ENCODE measurements at regions not wholly inside any gene's neighbourhood (a gene's known extent, or its start where the extent isn't known, plus 50 kb on each side); places are given as distances from the start of the nearest gene placed in this dataset.

DNA sequence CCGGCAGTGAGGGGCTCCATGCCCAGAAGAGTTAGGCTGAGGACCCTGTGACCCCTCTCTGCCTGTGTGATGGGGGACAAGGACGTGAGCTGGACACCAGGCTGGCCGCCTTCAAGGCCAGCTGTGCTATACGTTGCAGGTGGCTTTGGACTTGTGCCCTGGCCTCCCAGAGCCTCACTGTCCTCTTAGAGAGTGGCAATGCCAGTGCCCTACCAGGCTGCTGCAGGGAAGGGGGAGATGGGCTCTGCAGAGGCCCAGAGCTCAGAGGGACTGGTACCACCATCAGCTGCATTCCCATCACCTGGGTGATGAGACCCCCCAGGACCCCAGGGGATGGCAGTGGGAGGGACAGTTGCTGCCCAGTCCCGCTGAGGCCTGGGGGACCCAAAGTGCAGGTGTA, 90.4 kb upstream of the SHISAL1 start:
- FAIRE-seq (no peak), DNase-seq (ENCODE audit: low spot score) (no peak)

DNA sequence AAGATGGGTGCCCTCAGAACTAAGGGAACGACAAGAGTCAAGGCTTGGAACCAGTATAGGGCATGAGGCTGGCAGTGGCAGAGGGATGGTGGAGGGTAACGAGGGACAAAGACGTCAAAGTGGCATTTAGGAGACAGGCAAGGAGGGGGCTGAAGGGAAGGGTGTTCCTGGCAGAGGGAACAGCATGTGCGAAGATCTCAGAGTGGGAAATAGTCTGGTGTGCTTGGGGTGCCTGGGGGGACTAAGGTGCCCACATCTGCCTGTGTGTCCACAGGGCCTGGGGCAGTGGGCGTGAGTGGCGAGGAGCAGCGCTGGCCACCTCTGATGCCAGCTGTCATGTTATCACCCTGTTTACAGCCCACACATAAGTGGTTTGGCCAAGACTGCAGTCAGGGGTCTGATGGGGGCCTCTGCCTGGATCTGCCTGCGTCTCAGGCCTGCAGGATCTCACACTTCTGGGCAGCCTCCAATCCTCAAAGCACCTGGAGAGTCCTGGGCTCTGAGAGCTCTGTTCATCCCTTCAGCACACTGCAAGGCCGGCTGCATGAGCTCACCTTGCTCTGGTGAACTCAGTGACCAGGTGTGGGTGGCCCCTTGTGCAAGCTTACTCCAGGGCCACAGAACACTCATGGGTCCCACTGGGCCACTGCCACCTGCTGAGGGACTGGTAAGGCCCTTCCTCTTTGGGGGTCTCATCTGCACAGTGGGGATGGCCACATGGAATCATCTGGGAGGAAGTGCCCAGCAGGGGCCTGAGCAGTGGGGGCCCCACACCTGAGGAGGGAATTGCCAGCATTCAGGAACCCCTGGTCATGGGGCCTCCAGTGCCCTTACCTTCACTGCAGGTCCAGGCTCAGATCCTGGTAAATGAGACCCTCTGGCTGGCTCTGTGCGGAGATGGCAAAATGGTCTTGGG, 89.7 kb upstream of the SHISAL1 start:
- FAIRE-seq (no peak), DNase-seq (ENCODE audit: low spot score) (no peak)

DNA sequence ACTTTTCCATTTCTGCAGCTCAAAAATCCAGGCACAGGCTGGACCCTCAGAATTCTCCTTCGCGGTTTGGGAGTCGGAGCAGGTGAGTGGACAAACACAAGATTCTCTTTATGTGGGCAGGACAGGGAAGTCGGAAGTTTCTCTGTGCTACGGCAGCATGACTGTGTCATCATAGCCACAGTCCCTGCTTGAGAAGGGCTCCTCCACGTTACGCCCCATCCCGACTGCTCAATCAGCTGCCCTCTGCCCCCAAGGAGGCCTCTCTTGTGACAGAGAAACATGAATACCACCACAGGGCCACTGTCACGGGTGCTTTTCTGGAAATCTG, 89.0 kb upstream of the SHISAL1 start:
- DNase-seq (ENCODE audit: low spot score) (no peak), FAIRE-seq (no peak)

DNA sequence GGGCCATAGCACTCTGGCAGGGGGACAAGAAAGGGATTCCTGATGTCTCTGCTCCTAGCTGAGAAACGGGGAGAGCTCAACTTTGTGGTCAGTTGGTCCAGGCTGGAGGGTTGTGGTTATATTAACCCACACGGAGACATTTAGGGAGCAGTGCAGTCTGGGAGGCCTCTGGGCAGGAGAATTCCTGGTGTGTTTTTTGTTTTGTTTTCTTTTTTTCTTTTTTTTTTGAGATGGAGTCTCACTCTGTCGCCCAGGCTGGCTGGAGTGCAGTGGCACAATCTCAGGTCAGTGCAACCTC, 88.0 kb upstream of the SHISAL1 start:
- no peak for DNase-seq (ENCODE audit: low spot score)
- no peak for FAIRE-seq

DNA sequence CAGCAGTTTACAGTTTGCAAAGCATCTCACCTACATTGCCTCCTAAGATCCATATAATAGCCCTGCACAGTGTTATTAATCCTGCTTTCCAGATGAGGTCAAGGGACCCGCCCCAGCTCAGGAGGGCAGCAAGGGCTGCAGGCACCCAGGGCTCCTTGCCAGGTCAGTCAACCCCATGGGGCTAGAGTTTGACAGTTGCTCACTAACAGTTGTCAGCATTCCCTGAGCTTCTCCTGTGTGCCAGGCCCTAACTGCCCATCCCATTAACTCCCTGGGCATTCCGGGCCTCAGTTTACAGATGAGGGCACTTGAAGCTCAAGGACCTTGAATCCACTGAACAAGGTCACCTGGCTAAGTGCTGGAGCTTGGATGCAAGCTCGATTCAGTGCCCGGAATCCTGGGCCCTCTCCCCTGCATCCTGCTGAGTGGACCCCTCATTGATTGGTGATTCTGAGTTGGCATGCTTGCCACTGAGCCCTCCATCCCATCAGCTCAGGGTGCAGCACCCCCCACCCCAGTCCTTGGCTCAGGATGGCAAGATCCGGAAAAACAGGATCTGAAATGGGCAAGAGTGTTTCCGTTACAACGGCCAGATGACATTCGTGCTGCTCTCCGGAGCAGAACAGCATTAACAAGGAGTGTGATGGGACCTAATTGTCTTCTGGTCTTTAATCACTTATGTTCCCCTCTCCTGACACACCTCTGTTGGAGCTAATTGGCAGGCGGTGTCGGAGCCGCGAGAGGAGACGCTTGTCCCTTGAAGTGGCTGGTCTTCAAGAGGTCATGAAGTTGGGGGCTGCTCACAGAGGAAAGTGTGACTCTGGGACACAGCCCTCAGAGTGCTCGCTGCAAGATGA, 87.4 kb upstream of the SHISAL1 start:
- no peak for DNase-seq (ENCODE audit: low spot score)
- FAIRE-seq, result no peak

DNA sequence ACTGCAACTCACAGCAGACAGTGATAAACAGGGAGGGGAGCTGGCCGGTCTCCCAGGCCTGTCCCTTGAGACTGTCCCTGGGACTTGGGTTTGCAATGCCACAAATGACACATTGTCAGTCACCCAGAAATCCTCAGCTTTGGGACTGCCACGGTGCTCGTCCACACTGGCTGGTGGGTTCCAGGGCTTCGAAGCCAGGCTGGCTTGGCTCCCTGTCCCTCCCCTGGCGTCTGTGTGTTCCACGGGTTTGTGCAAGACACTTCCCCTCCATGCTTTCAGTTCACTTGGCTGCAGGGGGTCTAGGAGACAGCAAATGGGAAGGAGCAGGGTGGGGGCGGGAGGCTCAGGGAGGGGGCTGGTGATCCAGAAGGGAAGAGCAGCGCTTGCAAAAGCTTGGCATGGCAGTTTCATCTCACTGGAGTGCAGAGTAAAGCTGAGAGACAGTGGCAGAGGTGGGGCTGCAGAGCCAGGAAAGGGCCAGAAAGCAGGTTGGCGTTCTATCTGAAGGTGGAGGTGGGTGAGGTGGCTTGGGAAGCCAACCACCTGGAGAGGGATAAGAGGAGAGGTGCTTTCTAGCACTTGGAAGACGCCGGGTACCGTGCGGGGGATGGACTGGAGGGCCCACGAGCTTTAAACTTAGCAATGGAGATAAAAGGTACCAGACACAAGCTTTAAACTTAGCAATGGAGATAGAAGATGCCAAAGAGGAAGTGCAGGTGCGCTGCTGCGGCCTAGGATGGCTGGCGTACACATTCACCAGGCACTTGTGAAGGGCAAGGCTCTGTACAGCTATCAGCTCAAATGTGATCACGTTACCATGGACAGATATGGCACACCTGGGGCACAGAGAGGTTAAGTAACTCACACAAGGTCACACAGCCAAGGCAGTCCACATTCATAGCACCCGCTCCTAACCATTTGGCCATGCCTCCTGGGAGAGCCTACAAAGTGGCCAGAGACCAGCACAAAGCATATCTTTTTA, 86.4 kb upstream of the SHISAL1 start:
- DNase-seq (ENCODE audit: low spot score), result no peak
- no peak for FAIRE-seq

DNA sequence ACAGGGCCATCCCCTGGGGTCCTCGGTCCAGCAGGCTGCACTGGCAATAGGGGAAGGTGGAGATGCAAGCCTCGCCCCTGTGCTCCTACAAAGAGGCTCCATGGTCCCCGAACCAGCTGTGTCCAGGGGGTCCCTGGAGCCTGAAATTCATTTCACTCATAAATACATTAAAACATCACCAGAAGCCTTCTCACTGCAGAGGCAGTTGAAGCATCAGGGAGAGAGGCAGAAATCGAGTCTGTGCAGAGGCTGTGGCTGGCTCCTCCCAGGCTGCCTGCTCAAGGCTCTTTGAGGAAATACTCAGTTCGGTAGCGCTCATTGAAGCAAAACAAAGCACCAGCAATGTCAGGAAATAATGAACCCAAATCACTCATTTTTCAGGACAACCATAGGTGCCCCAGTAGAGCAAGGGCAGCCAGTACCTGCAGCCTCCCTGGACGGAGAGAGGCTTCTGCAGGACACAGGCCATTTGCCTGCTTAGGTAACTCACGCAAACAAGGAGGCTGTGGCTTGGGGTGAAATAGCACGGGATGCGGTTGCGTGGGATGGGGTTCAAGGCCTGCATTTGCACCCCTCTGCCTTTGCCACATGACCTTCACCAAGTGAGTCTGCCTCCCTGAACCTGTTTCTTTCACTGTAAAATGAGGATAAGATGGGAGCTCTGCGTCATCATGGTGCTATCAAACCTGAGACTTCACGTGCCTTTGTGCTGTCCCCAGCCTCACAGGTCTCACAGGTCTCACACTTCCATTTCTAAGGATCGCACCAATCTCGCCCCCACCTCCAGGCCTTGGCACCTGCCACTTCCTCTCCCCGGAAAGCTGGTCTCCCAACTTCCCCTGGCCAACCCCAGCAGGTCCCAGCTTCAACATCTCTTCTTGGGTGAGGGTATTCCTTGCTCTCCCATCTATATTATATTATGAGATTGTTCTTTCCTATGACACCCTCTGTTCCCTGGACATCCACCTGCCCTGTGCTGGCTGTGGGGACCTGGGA, 84.3 kb upstream of the SHISAL1 start:
- FAIRE-seq, result no peak
- DNase-seq (ENCODE audit: low spot score), result no peak

DNA sequence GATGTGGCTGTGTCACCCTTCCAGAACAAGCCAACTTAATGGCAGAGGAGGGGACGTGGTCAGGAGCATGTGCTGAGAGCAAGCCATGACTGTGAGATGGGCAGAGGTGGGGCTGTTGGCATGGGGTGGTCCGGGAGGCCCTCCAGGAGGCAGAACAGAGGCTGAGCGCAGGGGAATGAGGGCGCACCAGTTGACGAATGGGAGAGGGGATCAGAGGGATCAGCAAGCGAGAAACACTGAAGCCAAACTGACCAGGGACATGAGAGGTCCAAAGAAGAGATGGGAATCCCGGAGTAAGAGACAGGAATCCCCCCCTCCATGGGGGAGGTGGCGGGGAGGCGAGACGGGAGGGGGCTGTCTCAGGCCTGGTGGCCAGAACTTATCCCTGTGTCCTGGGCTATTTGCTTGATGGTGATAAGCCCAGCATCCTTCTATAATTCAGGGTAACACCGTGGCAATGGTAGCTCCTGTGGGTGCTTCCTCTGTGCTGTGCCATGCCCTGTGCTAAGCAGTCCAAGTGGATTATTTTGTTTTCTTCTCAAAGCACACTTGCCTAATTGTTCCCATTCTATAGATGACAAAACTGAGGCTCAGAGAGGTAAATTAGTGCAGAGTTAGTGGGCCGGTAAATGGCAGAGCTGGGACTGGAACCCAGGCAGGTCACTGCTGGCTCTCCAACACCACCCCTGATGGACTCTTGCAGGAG, 83.4 kb upstream of the SHISAL1 start:
- DNase-seq (ENCODE audit: low spot score) (no peak), FAIRE-seq (no peak)

DNA sequence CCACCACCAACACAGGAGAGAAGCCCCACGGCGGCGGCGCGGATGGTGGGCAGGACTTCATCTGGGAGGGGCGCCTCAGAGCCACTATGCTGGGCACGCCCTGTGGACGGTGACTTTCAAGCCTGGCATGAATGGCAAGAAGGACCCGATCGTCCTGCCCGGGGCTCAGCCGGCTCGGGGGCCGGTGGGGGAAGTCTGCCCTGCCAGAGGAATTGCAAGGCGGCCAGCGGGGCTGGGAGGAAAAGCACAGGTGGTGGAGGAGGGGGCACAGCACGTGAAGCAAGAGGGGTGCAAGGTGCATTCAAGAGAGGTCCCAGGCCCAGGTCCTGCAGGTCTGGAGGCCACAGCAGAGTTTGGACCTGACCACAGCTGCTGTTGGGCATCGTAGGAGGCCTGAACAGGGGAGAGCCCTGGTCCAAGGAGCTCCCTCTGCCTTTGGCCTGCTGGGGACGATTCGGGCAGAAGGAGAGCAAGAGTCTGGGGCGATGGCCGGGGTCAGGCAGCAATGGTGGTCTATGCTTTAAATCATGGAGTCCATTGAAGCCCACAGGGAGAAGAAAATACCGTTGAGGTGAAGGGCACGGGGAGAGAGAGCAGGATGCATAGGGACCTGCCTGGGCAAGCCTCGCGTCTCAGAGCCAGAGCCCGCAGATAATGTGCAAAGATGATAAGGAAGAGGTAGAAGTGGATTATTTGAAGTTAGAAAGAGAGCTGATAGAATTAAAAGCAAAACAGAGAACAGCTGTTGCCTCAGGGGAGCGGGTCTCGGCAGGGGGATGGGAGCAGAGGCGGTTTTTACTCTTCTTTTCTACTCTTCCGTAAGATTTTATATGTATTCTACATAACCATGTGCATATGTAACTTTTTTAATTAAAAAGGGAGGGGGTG, 82.6 kb upstream of the SHISAL1 start:
- DNase-seq (ENCODE audit: low spot score) (no peak), FAIRE-seq (no peak)

DNA sequence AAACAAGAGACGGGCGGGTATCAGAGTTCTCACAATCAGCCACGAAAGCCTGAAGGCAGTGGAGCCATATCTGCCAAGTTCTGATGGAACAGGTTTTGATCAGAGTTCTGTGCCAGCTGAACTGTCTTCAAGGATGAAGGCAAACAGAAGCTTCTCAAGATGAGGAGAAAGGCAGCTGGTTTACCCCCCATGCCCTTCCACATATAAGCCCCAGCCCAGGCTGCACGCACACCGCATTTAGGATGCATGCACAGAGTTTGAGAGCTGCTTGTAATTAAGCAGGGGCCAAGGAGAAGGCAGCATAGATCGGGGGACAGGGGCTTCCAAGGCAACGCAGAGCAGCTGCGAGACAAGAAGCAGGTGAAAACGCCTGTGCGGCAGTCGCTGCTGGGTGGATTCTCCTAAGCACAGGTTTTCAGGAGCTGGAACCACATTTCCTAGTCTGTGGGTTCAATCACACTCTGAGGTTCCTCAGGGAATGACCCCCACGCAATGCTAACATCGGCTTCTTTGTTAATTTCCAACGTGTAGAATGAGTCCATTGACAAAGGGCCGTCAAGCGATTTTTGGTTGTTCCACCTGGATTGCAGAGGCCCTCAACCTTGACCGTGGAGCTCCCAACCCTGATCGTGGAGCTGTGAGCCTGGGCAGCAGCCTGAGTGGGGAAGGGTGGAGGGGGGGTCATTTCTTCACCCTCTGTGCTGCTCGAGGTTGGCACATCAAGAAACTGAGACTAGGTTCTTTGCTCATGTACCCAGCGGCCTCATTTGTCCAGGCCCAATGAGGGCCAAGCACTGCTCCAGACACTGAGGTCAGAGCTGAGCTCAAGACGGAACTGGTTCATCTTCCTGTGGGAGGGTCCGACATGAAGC, 81.7 kb upstream of the SHISAL1 start:
- no peak for DNase-seq (ENCODE audit: low spot score)
- no peak for FAIRE-seq

DNA sequence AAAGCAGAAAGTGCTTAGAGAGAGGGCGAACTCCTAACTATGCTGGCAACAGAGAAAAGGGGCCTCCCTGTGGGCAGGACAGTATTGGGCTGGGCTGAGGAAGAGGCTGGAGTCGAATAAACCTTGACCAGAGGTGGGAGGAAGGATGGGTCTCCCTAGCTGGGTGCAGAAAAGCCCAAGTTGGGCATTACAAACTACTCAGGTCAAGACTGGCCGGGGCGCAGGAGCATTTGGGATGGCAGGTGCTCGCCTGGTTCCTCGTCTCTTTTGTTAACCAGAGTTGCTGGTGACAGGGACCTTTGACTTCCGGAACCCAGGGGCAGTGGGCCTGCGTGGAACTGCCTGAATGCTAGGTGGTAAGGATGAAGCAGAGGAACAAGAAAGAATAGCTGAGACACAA, 80.3 kb upstream of the SHISAL1 start:
- FAIRE-seq, result no peak
- DNase-seq (ENCODE audit: low spot score), result no peak

DNA sequence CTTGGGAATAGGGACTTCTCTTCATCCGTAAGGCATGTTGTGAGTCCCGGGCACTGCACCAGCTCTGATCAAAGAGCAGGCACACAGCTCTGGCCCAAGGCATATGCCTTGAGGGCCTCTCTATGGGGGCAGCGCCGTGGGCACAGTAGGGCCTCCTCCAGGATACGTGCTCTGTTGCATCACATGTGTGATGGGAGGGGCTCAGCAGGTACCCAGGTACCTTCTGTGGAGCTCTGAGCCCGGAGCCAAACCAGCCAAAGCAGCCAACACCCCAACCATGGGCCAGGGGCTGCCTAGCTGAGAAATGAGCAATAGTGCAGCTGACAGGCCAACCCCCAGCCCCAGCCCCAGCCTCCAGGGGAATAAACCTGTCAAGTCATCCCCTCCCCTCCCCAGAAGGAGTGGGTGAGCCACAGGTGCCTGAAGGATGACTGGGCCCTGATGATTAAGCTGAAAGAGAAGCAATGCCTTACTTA, 79.7 kb upstream of the SHISAL1 start:
- FAIRE-seq (no peak), DNase-seq (ENCODE audit: low spot score) (no peak)

DNA sequence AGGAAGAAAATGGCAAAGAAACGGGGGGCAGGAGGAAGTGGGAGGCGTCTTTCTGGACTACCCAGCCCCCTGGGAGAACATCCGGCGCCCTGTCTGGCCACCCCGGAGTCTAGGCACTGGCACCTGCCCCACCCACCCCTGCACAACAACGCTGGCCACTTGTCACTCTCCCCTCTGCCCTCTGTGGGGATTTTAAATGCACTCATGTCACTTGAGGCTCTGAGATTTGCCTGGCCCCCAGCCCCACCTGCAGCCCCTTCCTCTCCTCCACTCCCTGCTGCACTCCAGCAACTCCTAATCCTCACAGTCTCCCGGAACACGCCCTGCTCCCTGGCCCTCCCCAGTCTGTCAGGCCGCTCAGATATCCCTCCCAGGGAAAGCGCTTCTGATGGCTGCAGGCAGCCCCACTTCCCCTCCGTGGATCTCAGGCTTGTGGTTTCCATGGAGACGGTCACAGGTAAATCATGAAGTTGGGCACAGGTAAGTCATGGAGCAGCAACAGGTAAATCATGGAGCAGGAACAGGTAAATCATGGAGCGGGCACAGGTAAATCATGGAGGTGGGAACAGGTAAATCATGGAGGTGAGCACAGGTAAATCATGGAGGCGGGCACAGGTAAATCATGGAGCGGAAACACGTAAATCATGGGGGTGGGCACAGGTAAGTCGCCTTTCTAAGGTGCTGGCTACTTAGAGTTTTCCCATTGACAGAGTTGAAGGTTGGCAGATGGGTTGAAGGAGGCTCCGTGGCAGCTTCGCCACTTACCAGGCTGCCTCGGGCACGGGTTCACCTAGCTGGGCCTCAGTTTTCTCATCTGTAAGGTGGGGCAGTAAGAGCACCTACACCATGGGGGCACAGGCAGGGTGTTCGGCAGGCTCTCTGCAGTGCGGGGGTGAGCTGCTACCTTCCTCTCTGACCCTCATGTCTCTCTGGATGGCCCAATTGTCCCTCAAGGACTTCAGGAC, 79.0 kb upstream of the SHISAL1 start:
- no peak for DNase-seq (ENCODE audit: low spot score)
- no peak for FAIRE-seq

DNA sequence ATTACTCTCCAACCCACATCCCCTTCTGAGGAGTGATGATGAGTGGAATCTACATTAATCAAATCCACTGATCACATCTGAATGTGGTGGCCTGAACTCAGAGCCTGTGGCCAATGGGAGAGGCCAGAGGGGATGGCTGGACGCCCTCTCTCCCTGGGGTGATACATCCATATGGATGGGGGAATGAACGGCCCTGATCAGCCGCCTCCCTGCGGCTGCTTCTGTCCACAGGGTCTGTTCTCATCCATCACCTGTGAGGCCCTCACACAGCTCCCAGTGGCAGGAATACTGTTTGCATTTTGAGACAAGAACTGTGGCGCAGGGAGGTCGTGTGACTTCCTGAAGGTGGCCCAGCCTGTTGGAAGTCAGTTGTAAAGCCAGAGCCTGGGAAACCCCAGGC, 78.3 kb upstream of the SHISAL1 start:
- FAIRE-seq (no peak), DNase-seq (ENCODE audit: low spot score) (no peak)

DNA sequence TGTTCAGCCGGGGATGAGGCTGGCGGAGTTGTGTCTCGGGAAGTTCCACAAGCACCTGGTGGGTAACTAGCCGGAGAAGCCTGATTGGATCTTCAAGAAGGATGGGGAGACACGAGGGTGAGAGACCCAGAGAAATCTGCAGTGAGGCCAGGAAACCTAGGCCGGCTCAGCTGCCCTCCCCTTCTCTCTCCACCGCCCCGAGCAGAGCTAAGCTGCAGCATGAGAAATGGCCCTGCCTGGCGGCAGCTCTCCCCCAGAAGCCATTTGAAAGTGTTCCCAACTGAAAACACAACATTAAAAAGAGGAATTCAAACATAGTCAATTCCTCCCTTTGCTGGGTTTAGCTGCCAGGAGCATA, 77.8 kb upstream of the SHISAL1 start:
- FAIRE-seq, result no peak

DNA sequence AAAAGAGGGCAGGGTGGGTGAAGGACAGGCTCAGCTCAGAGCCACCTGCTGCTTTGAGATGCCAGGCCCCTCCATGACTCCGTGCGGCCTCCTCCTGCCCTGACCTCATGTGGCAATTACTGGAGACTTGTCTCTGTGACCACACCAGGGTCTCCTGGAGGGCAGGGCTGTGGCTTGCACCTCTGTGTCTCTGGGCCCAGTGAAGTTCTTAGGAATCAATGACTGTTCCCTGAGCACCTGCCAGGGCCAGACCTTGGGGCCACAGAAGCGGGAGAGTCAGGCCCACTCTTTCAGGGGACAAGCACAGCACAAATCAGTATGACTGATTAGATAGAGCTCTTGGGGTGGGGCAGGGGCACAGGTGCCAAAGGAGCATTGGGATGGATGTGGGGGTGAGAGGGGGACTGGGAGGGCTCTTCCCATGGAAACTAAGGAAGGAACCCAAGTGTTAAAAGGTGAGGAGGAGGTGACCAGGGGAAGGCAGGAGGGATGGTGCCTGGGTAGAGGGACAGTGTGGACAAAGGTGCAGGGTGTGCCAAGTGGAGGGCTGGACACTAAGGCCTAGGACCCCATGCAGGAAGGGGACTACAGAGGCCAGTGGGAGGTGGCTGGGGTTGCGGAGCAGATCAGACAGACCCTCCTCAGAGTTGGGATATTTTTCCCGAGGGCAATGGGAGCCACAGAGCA, 77.3 kb upstream of the SHISAL1 start:
- FAIRE-seq, result no peak
- DNase-seq (ENCODE audit: low spot score), result no peak

More for the DNA sequence above, 77.8 kb upstream of the SHISAL1 start:
- no peak for DNase-seq (ENCODE audit: low spot score)

All from urothelium cell line (cell line).